ENCODE measurements at regions not wholly inside any gene's neighbourhood (a gene's known extent, or its start where the extent isn't known, plus 50 kb on each side); places are given as distances from the start of the nearest gene placed in this dataset.

DNA sequence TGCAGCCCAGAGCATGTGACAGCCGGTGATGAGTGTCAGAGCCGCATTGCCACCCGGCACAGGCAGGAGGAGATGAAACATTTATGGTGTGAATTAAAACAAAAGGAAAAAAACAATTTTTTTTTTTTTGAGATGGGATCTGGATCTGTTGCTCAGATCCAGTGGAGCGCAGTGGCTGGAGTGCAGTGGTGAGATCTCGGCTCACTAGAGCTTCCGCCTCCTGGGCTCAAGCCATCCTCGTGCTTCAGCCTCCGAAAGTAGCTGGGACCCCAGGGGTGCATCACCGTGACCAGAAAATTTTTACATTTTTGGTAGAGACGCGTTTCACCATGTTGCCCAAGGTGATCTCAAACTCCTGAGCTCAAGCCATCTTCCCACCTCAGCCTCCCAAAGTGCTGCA is 182.1 kb upstream of the SALL3 start:
- intact Hi-C loops (cut with micrococcal nuclease; ENCODE audit: unreplicated experiment): no loop called here
- Histone ChIP-seq H2AFZ (ENCODE audit: low read length) (no peak overlapping the region), H3K4me2 (ENCODE audit: low read depth, low read length) (no peak overlapping the region), H3K4me1 (ENCODE audit: insufficient read depth, low read length) (no peaks in the 10 kb centered on the region), H3K9ac (ENCODE audit: insufficient read depth, low read depth, low read length) (no peak overlapping the region), H3K9me3 (ENCODE audit: low read length) (no peaks in the 10 kb centered on the region), H3K36me3 (replicated peaks in 1 of 2; ENCODE audit: control insufficient read depth in 1 of 2, insufficient read depth in 2 of 2, low read length in 2 of 2) (no peaks in the 10 kb centered on the region), H3K79me2 (ENCODE audit: insufficient read depth, low read length) (no peaks in the 10 kb centered on the region), H4K20me1 (ENCODE audit: insufficient read depth, low read length) (no peaks in the 10 kb centered on the region), H3K27me3 (ENCODE audit: control insufficient read depth in 1 of 2, insufficient read depth in 2 of 2, low read length in 2 of 2) (peaks cover 1 to 43% of the 10 kb centered on the region in 2 experiments; a peak in 4 of 5 replicates), H3K4me3 (replicated peaks in 1 of 3; ENCODE audit: insufficient read depth in 1 of 3, low read depth in 2 of 3, low read length in 3 of 3) (no peak overlapping the region), H3K27ac (ENCODE audit: extremely low read length, insufficient read depth, low read length) (no peak overlapping the region)
- WGBS (ENCODE audit: low lambda C conversion rate): 51% methylated on average over 11 of the region's 11 CpGs
- CTCF ChIA-PET (ENCODE audit: low intra/inter-chr PET ratio, low total read pairs): no interaction called here
- in situ Hi-C loops (cut with HindIII; ENCODE audit: extremely low pct_ligation_motif_present, low pct_unique_long_range_greater_than_20kb): no loop called here
- POLR2A ChIA-PET: no interaction called here
- no peak for DNase-seq (ENCODE audit: low spot score)
- TF ChIP-seq ZNF337 (CRISPR knock-in tag; IDR thresholded peaks at IDR 0.05; ENCODE audit: borderline replicate concordance, low read depth): no peak
- no peak for TF ChIP-seq ZNF782 (CRISPR knock-in tag; IDR thresholded peaks at IDR 0.05; ENCODE audit: borderline replicate concordance)
- TF ChIP-seq, protein P1, sequence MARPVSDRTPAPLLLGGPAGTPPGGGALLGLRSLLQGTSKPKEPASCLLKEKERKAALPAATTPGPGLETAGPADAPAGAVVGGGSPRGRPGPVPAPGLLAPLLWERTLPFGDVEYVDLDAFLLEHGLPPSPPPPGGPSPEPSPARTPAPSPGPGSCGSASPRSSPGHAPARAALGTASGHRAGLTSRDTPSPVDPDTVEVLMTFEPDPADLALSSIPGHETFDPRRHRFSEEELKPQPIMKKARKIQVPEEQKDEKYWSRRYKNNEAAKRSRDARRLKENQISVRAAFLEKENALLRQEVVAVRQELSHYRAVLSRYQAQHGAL (CRISPR knock-in tag; IDR thresholded peaks at IDR 0.05; ENCODE audit: not compliant biosample characterization): no peak
- TF ChIP-seq ZNF251 (CRISPR knock-in tag; IDR thresholded peaks at IDR 0.05): no peak
- TF ChIP-seq ZNF260 (CRISPR knock-in tag; IDR thresholded peaks at IDR 0.05; ENCODE audit: borderline replicate concordance, low read depth): no peak
- no peak for TF ChIP-seq KDM4B (CRISPR knock-in tag; IDR thresholded peaks at IDR 0.05)
- TF ChIP-seq, protein P2, sequence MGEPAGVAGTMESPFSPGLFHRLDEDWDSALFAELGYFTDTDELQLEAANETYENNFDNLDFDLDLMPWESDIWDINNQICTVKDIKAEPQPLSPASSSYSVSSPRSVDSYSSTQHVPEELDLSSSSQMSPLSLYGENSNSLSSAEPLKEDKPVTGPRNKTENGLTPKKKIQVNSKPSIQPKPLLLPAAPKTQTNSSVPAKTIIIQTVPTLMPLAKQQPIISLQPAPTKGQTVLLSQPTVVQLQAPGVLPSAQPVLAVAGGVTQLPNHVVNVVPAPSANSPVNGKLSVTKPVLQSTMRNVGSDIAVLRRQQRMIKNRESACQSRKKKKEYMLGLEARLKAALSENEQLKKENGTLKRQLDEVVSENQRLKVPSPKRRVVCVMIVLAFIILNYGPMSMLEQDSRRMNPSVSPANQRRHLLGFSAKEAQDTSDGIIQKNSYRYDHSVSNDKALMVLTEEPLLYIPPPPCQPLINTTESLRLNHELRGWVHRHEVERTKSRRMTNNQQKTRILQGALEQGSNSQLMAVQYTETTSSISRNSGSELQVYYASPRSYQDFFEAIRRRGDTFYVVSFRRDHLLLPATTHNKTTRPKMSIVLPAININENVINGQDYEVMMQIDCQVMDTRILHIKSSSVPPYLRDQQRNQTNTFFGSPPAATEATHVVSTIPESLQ (CRISPR knock-in tag; conservative IDR thresholded peaks at IDR 0.05): no peak
- TF ChIP-seq TOE1 (CRISPR knock-in tag; IDR thresholded peaks at IDR 0.05): no peak
- TF ChIP-seq CHD4 (IDR thresholded peaks at IDR 0.05; ENCODE audit: borderline replicate concordance, low read length): no peak
- TF ChIP-seq ZFP82 (CRISPR knock-in tag; IDR thresholded peaks at IDR 0.05; ENCODE audit: borderline replicate concordance): no peak
- no peak for TF ChIP-seq ZNF589 (CRISPR knock-in tag; conservative IDR thresholded peaks at IDR 0.05)
- FAIRE-seq: no peak
- ATAC-seq: no peak
- no TSS peak for BruUV-seq (replicated peaks)

All from HepG2 (cell line).